ENCODE measurements at regions not wholly inside any gene's neighbourhood (a gene's known extent, or its start where the extent isn't known, plus 50 kb on each side); places are given as distances from the start of the nearest gene placed in this dataset.

DNA sequence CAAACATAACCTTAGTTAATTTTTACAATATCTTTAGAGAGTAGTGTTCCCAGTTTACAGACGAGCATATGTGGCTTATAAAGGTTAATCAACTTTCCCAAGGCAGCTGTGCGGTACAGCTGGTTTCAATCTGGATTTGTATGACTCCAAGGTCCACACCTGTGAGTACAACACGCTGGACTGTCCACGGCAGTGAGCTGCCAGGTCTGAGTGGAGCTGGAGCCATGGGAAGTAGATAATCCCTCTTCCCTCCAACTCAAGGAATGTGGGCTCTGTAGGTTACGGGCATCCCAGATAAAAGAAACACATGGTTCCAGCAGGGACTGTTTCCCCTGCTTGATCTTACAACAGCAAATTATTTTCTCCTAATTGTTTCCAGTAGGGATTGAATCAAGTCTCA, 102.2 kb downstream of the SOD2 start:
- Histone ChIP-seq H3K23ac (ENCODE audit: low read depth, low read length, poor library complexity) (no peak overlapping the region), H4K8ac (ENCODE audit: low read depth, low read length) (no peak overlapping the region), H4K91ac (ENCODE audit: low read depth, low read length, poor library complexity) (no peak overlapping the region), H2BK5ac (ENCODE audit: low read length) (no peak overlapping the region), H3K14ac (ENCODE audit: low read length) (no peak overlapping the region), H3K4ac (ENCODE audit: low read length) (no peak overlapping the region), H3K79me1 (ENCODE audit: low read depth, low read length) (no peaks in the 10 kb centered on the region), H3K27ac (replicated peaks; ENCODE audit: low read length) (no peak overlapping the region), H2BK12ac (ENCODE audit: low read length) (no peak overlapping the region), H3K27me3 (ENCODE audit: control insufficient read depth in 3 of 3, insufficient read depth in 3 of 3, low read depth in 1 of 3, low read length in 3 of 3) (no peaks in the 10 kb centered on the region), H2AK5ac (ENCODE audit: low read depth, low read length) (no peak overlapping the region), H3K9ac (ENCODE audit: low read depth, low read length, poor library complexity) (no peak overlapping the region), H2BK15ac (ENCODE audit: low read length) (no peak overlapping the region), H3K4me2 (ENCODE audit: insufficient read depth, low read length, poor library complexity, severe bottlenecking) (no peak overlapping the region), H3K4me3 (ENCODE audit: low read length in 2 of 2) (no peak overlapping the region), H3K9me3 (replicated peaks in 1 of 2; ENCODE audit: control insufficient read depth in 2 of 2, insufficient read depth in 1 of 2, low read depth in 1 of 2, low read length in 2 of 2) (peaks cover 0 to 3% of the 10 kb centered on the region in 2 donors), H2BK120ac (ENCODE audit: low read depth, low read length) (no peak overlapping the region), H2AFZ (ENCODE audit: low read length) (no peak overlapping the region), H3K36me3 (replicated peaks in 1 of 2; ENCODE audit: control insufficient read depth in 2 of 2, insufficient read depth in 2 of 2, low read length in 2 of 2) (no peaks in the 10 kb centered on the region), H3K4me1 (ENCODE audit: control insufficient read depth in 2 of 2, insufficient read depth in 1 of 2, low read depth in 1 of 2, low read length in 2 of 2) (peaks cover 4 to 7% of the 10 kb centered on the region in 2 donors), H3K18ac (ENCODE audit: low read length) (no peak overlapping the region)
- no peak for DNase-seq (ENCODE audit: low spot score)
- no CpG with 5 or more reads among the region's 5 CpGs for WGBS, 2 donors (ENCODE audit: extremely low coverage in 2 of 2, insufficient read length in 2 of 2, insufficient replicate concordance in 1 of 2)

DNA sequence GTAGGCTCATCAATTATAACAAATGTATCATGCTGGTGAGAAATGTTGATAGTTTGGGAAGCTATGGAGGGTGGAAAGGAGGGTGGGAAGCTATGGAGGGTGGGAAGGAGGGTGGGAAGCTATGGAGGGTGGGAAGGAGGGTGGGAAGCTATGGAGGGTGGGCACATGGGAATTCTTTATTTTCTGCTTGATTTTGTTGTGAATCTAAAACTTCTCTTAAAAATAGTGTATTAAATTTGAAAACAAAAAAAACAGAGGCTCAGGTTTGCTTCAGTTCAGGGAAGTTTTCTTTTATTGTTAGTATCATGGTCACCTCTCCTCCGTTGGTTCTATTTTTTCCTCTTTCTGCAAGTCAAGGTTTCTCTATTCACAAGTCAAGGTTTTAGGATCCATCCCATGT, 106.4 kb downstream of the SOD2 start:
- Histone ChIP-seq H2BK12ac (ENCODE audit: low read length) (no peak overlapping the region), H3K27me3 (ENCODE audit: control insufficient read depth in 3 of 3, insufficient read depth in 3 of 3, low read depth in 1 of 3, low read length in 3 of 3) (no peaks in the 10 kb centered on the region), H3K4ac (ENCODE audit: low read length) (no peak overlapping the region), H3K23ac (ENCODE audit: low read depth, low read length, poor library complexity) (no peak overlapping the region), H4K91ac (ENCODE audit: low read depth, low read length, poor library complexity) (no peak overlapping the region), H3K18ac (ENCODE audit: low read length) (no peak overlapping the region), H2AFZ (ENCODE audit: low read length) (no peak overlapping the region), H3K9ac (ENCODE audit: low read depth, low read length, poor library complexity) (no peak overlapping the region), H3K14ac (ENCODE audit: low read length) (no peak overlapping the region), H3K4me2 (ENCODE audit: insufficient read depth, low read length, poor library complexity, severe bottlenecking) (no peak overlapping the region), H2BK120ac (ENCODE audit: low read depth, low read length) (no peak overlapping the region), H3K79me1 (ENCODE audit: low read depth, low read length) (no peaks in the 10 kb centered on the region), H2BK5ac (ENCODE audit: low read length) (no peak overlapping the region), H3K4me3 (ENCODE audit: low read length in 2 of 2) (no peak overlapping the region), H3K4me1 (ENCODE audit: control insufficient read depth in 2 of 2, insufficient read depth in 1 of 2, low read depth in 1 of 2, low read length in 2 of 2) (peaks cover 0 to 9% of the 10 kb centered on the region in 2 donors), H2BK15ac (ENCODE audit: low read length) (no peak overlapping the region), H3K9me3 (replicated peaks in 1 of 2; ENCODE audit: control insufficient read depth in 2 of 2, insufficient read depth in 1 of 2, low read depth in 1 of 2, low read length in 2 of 2) (peaks cover 0 to 3% of the 10 kb centered on the region in 2 donors), H4K8ac (ENCODE audit: low read depth, low read length) (no peak overlapping the region), H3K36me3 (replicated peaks in 1 of 2; ENCODE audit: control insufficient read depth in 2 of 2, insufficient read depth in 2 of 2, low read length in 2 of 2) (no peaks in the 10 kb centered on the region), H2AK5ac (ENCODE audit: low read depth, low read length) (no peak overlapping the region), H3K27ac (replicated peaks; ENCODE audit: low read length) (no peak overlapping the region)
- no CpG with 5 or more reads among the region's 1 CpG for WGBS, 2 donors (ENCODE audit: extremely low coverage in 2 of 2, insufficient read length in 2 of 2, insufficient replicate concordance in 1 of 2)
- no peak for DNase-seq (ENCODE audit: low spot score)

DNA sequence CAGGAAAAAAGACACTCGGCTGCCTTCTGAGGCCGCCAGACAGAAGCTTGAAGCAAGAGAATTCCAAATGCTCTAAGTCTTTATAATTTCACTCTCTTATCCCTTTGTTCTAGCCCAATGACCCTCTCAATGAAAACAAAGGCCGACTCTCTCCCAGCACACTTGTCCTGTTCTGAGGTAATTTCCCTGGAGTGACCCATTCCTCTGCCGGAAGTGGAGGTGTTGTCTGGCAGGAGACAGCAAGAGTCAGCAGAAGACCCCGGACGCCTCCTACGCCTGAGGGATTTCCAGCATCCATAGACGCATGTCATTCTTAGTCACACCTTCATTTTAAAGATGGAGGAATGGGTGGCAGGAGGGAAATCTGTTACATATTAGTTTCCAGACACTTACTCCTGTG, 110.3 kb downstream of the SOD2 start:
- H2BK120ac ChIP-seq (ENCODE audit: low read depth, low read length) = no peak overlapping the region
- no peak overlapping the region for H2BK12ac ChIP-seq (ENCODE audit: low read length)
- H2AFZ ChIP-seq (ENCODE audit: low read length) = no peak overlapping the region
- no peak overlapping the region for H4K91ac ChIP-seq (ENCODE audit: low read depth, low read length, poor library complexity)
- H3K27me3 ChIP-seq (ENCODE audit: control insufficient read depth in 3 of 3, insufficient read depth in 3 of 3, low read depth in 1 of 3, low read length in 3 of 3) = no peaks in the 10 kb centered on the region
- H3K18ac ChIP-seq (ENCODE audit: low read length) = no peak overlapping the region
- no peak overlapping the region for H3K9ac ChIP-seq (ENCODE audit: low read depth, low read length, poor library complexity)
- no peak overlapping the region for H3K4me3 ChIP-seq (ENCODE audit: low read length in 2 of 2)
- no peak overlapping the region for H3K27ac ChIP-seq (replicated peaks; ENCODE audit: low read length)
- no CpG with 5 or more reads among the region's 8 CpGs for WGBS, 2 donors (ENCODE audit: extremely low coverage in 2 of 2, insufficient read length in 2 of 2, insufficient replicate concordance in 1 of 2)
- no peak overlapping the region for H3K14ac ChIP-seq (ENCODE audit: low read length)
- H3K36me3 ChIP-seq (replicated peaks in 1 of 2; ENCODE audit: control insufficient read depth in 2 of 2, insufficient read depth in 2 of 2, low read length in 2 of 2) = no peaks in the 10 kb centered on the region
- no peaks in the 10 kb centered on the region for H3K79me1 ChIP-seq (ENCODE audit: low read depth, low read length)
- peaks cover 0 to 3% of the 10 kb centered on the region in 2 donors for H3K9me3 ChIP-seq (replicated peaks in 1 of 2; ENCODE audit: control insufficient read depth in 2 of 2, insufficient read depth in 1 of 2, low read depth in 1 of 2, low read length in 2 of 2)
- H2BK5ac ChIP-seq (ENCODE audit: low read length) = no peak overlapping the region
- H3K4me2 ChIP-seq (ENCODE audit: insufficient read depth, low read length, poor library complexity, severe bottlenecking) = no peak overlapping the region
- H3K4ac ChIP-seq (ENCODE audit: low read length) = no peak overlapping the region
- no peak overlapping the region for H2BK15ac ChIP-seq (ENCODE audit: low read length)
- H4K8ac ChIP-seq (ENCODE audit: low read depth, low read length) = no peak overlapping the region
- DNase-seq (ENCODE audit: low spot score) = no peak
- H2AK5ac ChIP-seq (ENCODE audit: low read depth, low read length) = no peak overlapping the region
- peaks cover 0 to 8% of the 10 kb centered on the region in 2 donors for H3K4me1 ChIP-seq (ENCODE audit: control insufficient read depth in 2 of 2, insufficient read depth in 1 of 2, low read depth in 1 of 2, low read length in 2 of 2)
- no peak overlapping the region for H3K23ac ChIP-seq (ENCODE audit: low read depth, low read length, poor library complexity)

DNA sequence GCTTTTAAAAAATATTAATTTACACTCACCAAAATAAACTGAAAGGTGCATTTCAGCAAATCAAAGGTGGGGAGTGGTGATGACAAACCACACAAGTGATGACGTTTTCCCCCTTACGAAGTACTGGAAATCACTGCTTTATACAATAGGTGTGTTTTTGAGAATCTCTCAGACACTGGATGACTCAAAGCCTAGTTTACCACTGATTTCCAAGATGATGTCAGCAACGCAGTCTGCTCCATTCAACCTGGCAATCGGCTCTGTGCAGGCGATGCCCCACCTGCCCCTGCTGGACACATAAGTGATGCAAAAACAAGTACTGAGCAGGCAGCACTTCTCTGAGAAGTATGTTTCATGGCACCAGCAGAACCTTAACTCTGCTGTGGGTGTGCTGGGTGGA, 114.4 kb downstream of the SOD2 start:
- no peak overlapping the region for H2AFZ ChIP-seq (ENCODE audit: low read length)
- no peaks in the 10 kb centered on the region for H3K79me1 ChIP-seq (ENCODE audit: low read depth, low read length)
- no peak overlapping the region for H2BK120ac ChIP-seq (ENCODE audit: low read depth, low read length)
- DNase-seq (ENCODE audit: low spot score) = no peak
- H3K14ac ChIP-seq (ENCODE audit: low read length) = no peak overlapping the region
- no peak overlapping the region for H3K23ac ChIP-seq (ENCODE audit: low read depth, low read length, poor library complexity)
- H2AK5ac ChIP-seq (ENCODE audit: low read depth, low read length) = no peak overlapping the region
- H3K27ac ChIP-seq (replicated peaks; ENCODE audit: low read length) = no peak overlapping the region
- H3K4me1 ChIP-seq (ENCODE audit: control insufficient read depth in 2 of 2, insufficient read depth in 1 of 2, low read depth in 1 of 2, low read length in 2 of 2) = peaks cover 0 to 6% of the 10 kb centered on the region in 2 donors
- no peaks in the 10 kb centered on the region for H3K36me3 ChIP-seq (replicated peaks in 1 of 2; ENCODE audit: control insufficient read depth in 2 of 2, insufficient read depth in 2 of 2, low read length in 2 of 2)
- H4K91ac ChIP-seq (ENCODE audit: low read depth, low read length, poor library complexity) = no peak overlapping the region
- H2BK12ac ChIP-seq (ENCODE audit: low read length) = no peak overlapping the region
- no peak overlapping the region for H3K18ac ChIP-seq (ENCODE audit: low read length)
- no peak overlapping the region for H4K8ac ChIP-seq (ENCODE audit: low read depth, low read length)
- H2BK5ac ChIP-seq (ENCODE audit: low read length) = no peak overlapping the region
- H3K4ac ChIP-seq (ENCODE audit: low read length) = no peak overlapping the region
- WGBS, 2 donors (ENCODE audit: extremely low coverage in 2 of 2, insufficient read length in 2 of 2, insufficient replicate concordance in 1 of 2) = no CpG with 5 or more reads among the region's 5 CpGs
- no peaks in the 10 kb centered on the region for H3K9me3 ChIP-seq (replicated peaks in 1 of 2; ENCODE audit: control insufficient read depth in 2 of 2, insufficient read depth in 1 of 2, low read depth in 1 of 2, low read length in 2 of 2)
- H3K4me3 ChIP-seq (ENCODE audit: low read length in 2 of 2) = no peak overlapping the region
- no peaks in the 10 kb centered on the region for H3K27me3 ChIP-seq (ENCODE audit: control insufficient read depth in 3 of 3, insufficient read depth in 3 of 3, low read depth in 1 of 3, low read length in 3 of 3)
- no peak overlapping the region for H3K9ac ChIP-seq (ENCODE audit: low read depth, low read length, poor library complexity)
- no peak overlapping the region for H2BK15ac ChIP-seq (ENCODE audit: low read length)
- H3K4me2 ChIP-seq (ENCODE audit: insufficient read depth, low read length, poor library complexity, severe bottlenecking) = no peak overlapping the region

All from neuronal stem cell (in vitro differentiated cells).